Tibial artery (tissue), 4 donors: ENCODE measurements at regions not wholly inside any gene's neighbourhood (a gene's known extent, or its start where the extent isn't known, plus 50 kb on each side); places are given as distances from the start of the nearest gene placed in this dataset.

Source experiments
- DNase-seq, 2 donors: peaks; one replicate each; pipeline ENCODE4 v3.0.0-alpha.2; 2019
- H3K27ac ChIP-seq, 2 donors: fragments of 200-600 bp; sonication (generic) in 1 of 2; 1 replicate in 1 of 2; 2 replicates in 1 of 2; pipeline ENCODE4 v1.5.1; 2018 to 2019; ENCODE audit warnings: mild to moderate bottlenecking in 1 of 2
- H3K27me3 ChIP-seq, 2 donors: fragments of 200-600 bp; sonication (generic) in 1 of 2; one replicate each; pipeline versions ENCODE4 v1.5.1 to v1.6.0; 2016 to 2019
- H3K36me3 ChIP-seq, 3 donors: fragments of 200-600 bp; sonication (generic) in 2 of 3; one replicate each; pipeline ENCODE4 v1.5.1; 2016 to 2019; ENCODE audit warnings: mild to moderate bottlenecking in 2 of 3
- H3K4me1 ChIP-seq, 4 donors: fragments of 200-600 bp; sonication (generic) in 2 of 4; 1 replicate in 3 of 4; 2 replicates in 1 of 4; pipeline ENCODE4 v1.5.1; 2016 to 2019
- H3K4me3 ChIP-seq, 2 donors: fragments of 200-600 bp; sonication (generic) in 1 of 2; 1 replicate in 1 of 2; 2 replicates in 1 of 2; pipeline ENCODE4 v1.5.1; 2018 to 2019; ENCODE audit warnings: mild to moderate bottlenecking in 2 of 2
- H3K9me3 ChIP-seq, 3 donors: fragments of 200-600 bp; sonication (generic) in 1 of 3; one replicate each; pipeline ENCODE4 v1.5.1; 2016 to 2019
- CTCF ChIP-seq, 2 experiments: fragments of 200-600 bp in 1 of 2; fragments of 450-650 bp in 1 of 2; IDR thresholded peaks; one replicate each; pipeline ENCODE4 v1.5.1; 2017 to 2019; ENCODE audit warnings: antibody characterized with exemption in 2 of 2, mild to moderate bottlenecking in 1 of 2, moderate library complexity in 1 of 2
- intact Hi-C: fragments of 100-400 bp; cut with DNase I; formaldehyde crosslinking; loops from one replicate; pipeline ENCODE4 v1.15.0; 2023; ENCODE audit warnings: low total_unique reads

- no peak for DNase-seq
- H3K27ac ChIP-seq, result no peak overlapping the region
- no peak overlapping the region for H3K4me3 ChIP-seq
- peaks cover 0 to 46% of the 10 kb centered on the region in 2 donors for H3K27me3 ChIP-seq
- TF ChIP-seq CTCF (IDR thresholded peaks at IDR 0.05), result no peak
- H3K9me3 ChIP-seq, result no peaks in the 10 kb centered on the region
- H3K4me1 ChIP-seq, result peaks cover 0 to 3% (median 0%) of the 10 kb centered on the region in 4 donors
- H3K36me3 ChIP-seq, result no peaks in the 10 kb centered on the region
- intact Hi-C loops, result no loop called here
Observed at GRCh38 chr6:170158296-170159021, 132.4 kb downstream of the DLL1 start.

GRCh38 chr6:170157567-170158218, 133.2 kb downstream of the DLL1 start:
- Histone ChIP-seq H3K4me3 (no peak overlapping the region), H3K27ac (no peak overlapping the region), H3K4me1 (peaks cover 0 to 9% (median 0%) of the 10 kb centered on the region in 4 donors), H3K9me3 (no peaks in the 10 kb centered on the region), H3K27me3 (peaks cover 0 to 48% of the 10 kb centered on the region in 2 donors), H3K36me3 (no peaks in the 10 kb centered on the region)
- no peak for TF ChIP-seq CTCF (IDR thresholded peaks at IDR 0.05)
- no peak for DNase-seq
- intact Hi-C loops, result no loop called here

- H3K4me3 ChIP-seq, result no peak overlapping the region
- H3K36me3 ChIP-seq, result no peaks in the 10 kb centered on the region
- H3K4me1 ChIP-seq, result peaks cover 0 to 13% (median 0%) of the 10 kb centered on the region in 4 donors
- no peaks in the 10 kb centered on the region for H3K9me3 ChIP-seq
- peaks cover 0 to 53% of the 10 kb centered on the region in 2 donors for H3K27me3 ChIP-seq
- H3K27ac ChIP-seq, result no peak overlapping the region
- intact Hi-C loops, result no loop called here
- TF ChIP-seq CTCF (IDR thresholded peaks at IDR 0.05), result no peak
- DNase-seq, result peak in 1 of 2 donors; percentile 65
Observed at GRCh38 chr6:170156448-170157375, 134.2 kb downstream of the DLL1 start.

GRCh38 chr6:170155464-170156196, 135.2 kb downstream of the DLL1 start:
- no peaks in the 10 kb centered on the region for H3K36me3 ChIP-seq
- no peaks in the 10 kb centered on the region for H3K9me3 ChIP-seq
- H3K27ac ChIP-seq, result no peak overlapping the region
- intact Hi-C loops, result no loop called here
- H3K4me3 ChIP-seq, result no peak overlapping the region
- no peak for TF ChIP-seq CTCF (IDR thresholded peaks at IDR 0.05)
- no peak for DNase-seq
- peaks cover 0 to 51% of the 10 kb centered on the region in 2 donors for H3K27me3 ChIP-seq
- peaks cover 0 to 13% (median 0%) of the 10 kb centered on the region in 4 donors for H3K4me1 ChIP-seq
